CD4-positive, alpha-beta T cell treated with Interleukin-17A for 1 hour (primary cell): ENCODE measurements at regions not wholly inside any gene's neighbourhood (a gene's known extent, or its start where the extent isn't known, plus 50 kb on each side); places are given as distances from the start of the nearest gene placed in this dataset.

Experiments
- DNase-seq: peaks from one replicate; pipeline ENCODE4 v3.0.0-alpha.2; 2020

- DNase-seq: no peak
Measured at GRCh38 chr1:94701796-94702441, 118.2 kb upstream of the SLC44A3 start.

GRCh38 chr1:94698759-94699502 is 121.2 kb upstream of the SLC44A3 start:
- no peak for DNase-seq

- no peak for DNase-seq
Measured at GRCh38 chr1:94698356-94698755, 121.8 kb upstream of the SLC44A3 start.

- DNase-seq: no peak
Measured at GRCh38 chr1:94697839-94698238, 122.3 kb upstream of the SLC44A3 start.

GRCh38 chr1:94694226-94694915 is 125.8 kb upstream of the SLC44A3 start:
- DNase-seq: no peak

- DNase-seq: no peak
Measured at GRCh38 chr1:94693435-94693834, 126.7 kb upstream of the SLC44A3 start.

- DNase-seq: no peak
Measured at GRCh38 chr1:94693029-94693428, 127.1 kb upstream of the SLC44A3 start.

GRCh38 chr1:94688646-94689045 is 131.5 kb upstream of the SLC44A3 start:
- no peak for DNase-seq

GRCh38 chr1:94686882-94687281 is 133.3 kb upstream of the SLC44A3 start:
- DNase-seq: no peak

GRCh38 chr1:94684690-94685250 is 135.4 kb upstream of the SLC44A3 start:
- DNase-seq: no peak

GRCh38 chr1:94683886-94684285 is 136.3 kb upstream of the SLC44A3 start:
- no peak for DNase-seq

GRCh38 chr1:94680039-94680377 is 138.4 kb upstream of the F3 start:
- no peak for DNase-seq

- DNase-seq: no peak
Measured at GRCh38 chr1:94679332-94680038, 137.9 kb upstream of the F3 start.

GRCh38 chr1:94678202-94678848 is 136.8 kb upstream of the F3 start:
- DNase-seq: no peak

GRCh38 chr1:94677714-94678113 is 136.2 kb upstream of the F3 start:
- DNase-seq: no peak

- DNase-seq: no peak
Measured at GRCh38 chr1:94677087-94677486, 135.5 kb upstream of the F3 start.

- DNase-seq: no peak
Measured at GRCh38 chr1:94676686-94677085, 135.1 kb upstream of the F3 start.

- DNase-seq: no peak
Measured at GRCh38 chr1:94675373-94675772, 133.8 kb upstream of the F3 start.

- DNase-seq: no peak
Measured at GRCh38 chr1:94674876-94675275, 133.3 kb upstream of the F3 start.

GRCh38 chr1:94672934-94673333 is 131.4 kb upstream of the F3 start:
- DNase-seq: no peak

- DNase-seq: no peak
Measured at GRCh38 chr1:94672001-94672400, 130.4 kb upstream of the F3 start.

- no peak for DNase-seq
Measured at GRCh38 chr1:94670273-94670672, 128.7 kb upstream of the F3 start.

- DNase-seq: no peak
Measured at GRCh38 chr1:94669198-94669597, 127.6 kb upstream of the F3 start.
